GM18520 (cell line): ENCODE measurements at regions not wholly inside any gene's neighbourhood (a gene's known extent, or its start where the extent isn't known, plus 50 kb on each side); places are given as distances from the start of the nearest gene placed in this dataset.

Experiments used
- ATAC-seq: cut with Tn5 transposase; IDR thresholded peaks from one replicate; pipeline ENCODE4 v1.9.1; 2021; ENCODE audit not compliant: unreplicated experiment

- no peak for ATAC-seq
Observed at GRCh38 chr3:139870000-139870675, 64.8 kb upstream of the CLSTN2 start.

GRCh38 chr3:139868773-139869172 lies 66.2 kb upstream of the CLSTN2 start:
- no peak for ATAC-seq

GRCh38 chr3:139848660-139849059 lies 86.3 kb upstream of the CLSTN2 start:
- no peak for ATAC-seq

- no peak for ATAC-seq
Observed at GRCh38 chr3:139846729-139847128, 88.3 kb upstream of the CLSTN2 start.

GRCh38 chr3:139839659-139840058 lies 95.3 kb upstream of the CLSTN2 start:
- no peak for ATAC-seq

- no peak for ATAC-seq
Observed at GRCh38 chr3:139839014-139839413, 96.0 kb upstream of the CLSTN2 start.

- no peak for ATAC-seq
Observed at GRCh38 chr3:139838269-139838957, 96.6 kb upstream of the CLSTN2 start.

GRCh38 chr3:139836698-139837464 lies 98.1 kb upstream of the CLSTN2 start:
- ATAC-seq, result no peak

- ATAC-seq, result no peak
Observed at GRCh38 chr3:139835830-139836683, 98.9 kb upstream of the CLSTN2 start.

- no peak for ATAC-seq
Observed at GRCh38 chr3:139832998-139833397, 102.0 kb upstream of the CLSTN2 start.

GRCh38 chr3:139830817-139831216 lies 104.2 kb upstream of the CLSTN2 start:
- ATAC-seq, result no peak

- ATAC-seq, result no peak
Observed at GRCh38 chr3:139827833-139828232, 107.2 kb upstream of the CLSTN2 start.

GRCh38 chr3:139824864-139825263 lies 110.1 kb upstream of the CLSTN2 start:
- ATAC-seq, result no peak

- no peak for ATAC-seq
Observed at GRCh38 chr3:139814646-139815045, 120.3 kb upstream of the CLSTN2 start.

GRCh38 chr3:139811331-139811730 lies 123.7 kb upstream of the CLSTN2 start:
- ATAC-seq, result no peak

- no peak for ATAC-seq
Observed at GRCh38 chr3:139808201-139808600, 126.8 kb upstream of the CLSTN2 start.

- no peak for ATAC-seq
Observed at GRCh38 chr3:139803294-139803693, 125.5 kb upstream of the NMNAT3 start.

GRCh38 chr3:139797724-139798343 lies 120.1 kb upstream of the NMNAT3 start:
- no peak for ATAC-seq

GRCh38 chr3:139794469-139795265 lies 116.9 kb upstream of the NMNAT3 start:
- ATAC-seq, result no peak

GRCh38 chr3:139793408-139793807 lies 115.6 kb upstream of the NMNAT3 start:
- ATAC-seq, result no peak
